ENCODE measurements at regions not wholly inside any gene's neighbourhood (a gene's known extent, or its start where the extent isn't known, plus 50 kb on each side); places are given as distances from the start of the nearest gene placed in this dataset.

GRCh38 chr14:43983721-43984120 lies 523.4 kb downstream of the FSCB start:
- no peak for DNase-seq

GRCh38 chr14:43981135-43981768 lies 525.8 kb downstream of the FSCB start:
- no peak for DNase-seq

GRCh38 chr14:43956741-43957140 lies 550.3 kb downstream of the FSCB start:
- no peak for DNase-seq

- no peak for DNase-seq
Measured at GRCh38 chr14:43949400-43949799, 557.7 kb downstream of the FSCB start.

- DNase-seq, result no peak
Measured at GRCh38 chr14:43939836-43940235, 567.2 kb downstream of the FSCB start.

GRCh38 chr14:43938588-43939281 lies 568.3 kb downstream of the FSCB start:
- no peak for DNase-seq

- no peak for DNase-seq
Measured at GRCh38 chr14:43937001-43937400, 570.1 kb downstream of the FSCB start.

- DNase-seq, result no peak
Measured at GRCh38 chr14:43934102-43934501, 573.0 kb downstream of the FSCB start.

- DNase-seq, result no peak
Measured at GRCh38 chr14:43914041-43914693, 592.9 kb downstream of the FSCB start.

- DNase-seq, result no peak
Measured at GRCh38 chr14:43903209-43903608, 603.9 kb downstream of the FSCB start.

- no peak for DNase-seq
Measured at GRCh38 chr14:43901911-43902673, 605.0 kb downstream of the FSCB start.

- DNase-seq, result no peak
Measured at GRCh38 chr14:43900173-43900655, 606.9 kb downstream of the FSCB start.

GRCh38 chr14:43898687-43899086 lies 608.4 kb downstream of the FSCB start:
- no peak for DNase-seq

GRCh38 chr14:43896044-43896443 lies 611.0 kb downstream of the FSCB start:
- no peak for DNase-seq

GRCh38 chr14:43894534-43894933 lies 612.5 kb downstream of the FSCB start:
- peak; percentile 26 to 52 (median 29) for DNase-seq

- no peak for DNase-seq
Measured at GRCh38 chr14:43887523-43887922, 619.6 kb downstream of the FSCB start.

- no peak for DNase-seq
Measured at GRCh38 chr14:43877351-43877960, 629.6 kb downstream of the FSCB start.

- DNase-seq, result no peak
Measured at GRCh38 chr14:43872752-43873655, 634.1 kb downstream of the FSCB start.

GRCh38 chr14:43872222-43872621 lies 634.9 kb downstream of the FSCB start:
- no peak for DNase-seq

GRCh38 chr14:43858981-43859380 lies 648.1 kb downstream of the FSCB start:
- no peak for DNase-seq

GRCh38 chr14:43855556-43855955 lies 651.5 kb downstream of the FSCB start:
- DNase-seq, result no peak

- DNase-seq, result no peak
Measured at GRCh38 chr14:43853541-43853940, 653.5 kb downstream of the FSCB start.

Measured in suppressor macrophage treated with lipopolysaccharide for 1 hour (primary cell).